H7 (cell line): ENCODE measurements at regions not wholly inside any gene's neighbourhood (a gene's known extent, or its start where the extent isn't known, plus 50 kb on each side); places are given as distances from the start of the nearest gene placed in this dataset.

Experiments
- DNase-seq: peaks from one replicate; pipeline ENCODE4 v3.0.0; 2012
- H3K27me3 ChIP-seq: 2 replicates; pipeline ENCODE4 v1.6.0; 2011; ENCODE audit warnings: mild to moderate bottlenecking, low read length; ENCODE audit not compliant: control insufficient read depth, insufficient read depth
- H3K36me3 ChIP-seq: replicated peaks from 2 replicates; pipeline ENCODE4 v1.5.1; 2011; ENCODE audit warnings: low read length; ENCODE audit not compliant: control insufficient read depth, insufficient read depth
- H3K4me3 ChIP-seq: 2 replicates; pipeline ENCODE4 v1.5.1; 2011; ENCODE audit warnings: low read depth, mild to moderate bottlenecking, control low read depth, low read length, moderate library complexity; ENCODE audit not compliant: insufficient read depth

- DNase-seq: no peak
- H3K4me3 ChIP-seq: no peak overlapping the region
- no peaks in the 10 kb centered on the region for H3K36me3 ChIP-seq
- H3K27me3 ChIP-seq: no peaks in the 10 kb centered on the region
Measured at GRCh38 chr3:82080261-82080660, 318.8 kb upstream of the GBE1 start.

GRCh38 chr3:82079335-82079890 lies 318.0 kb upstream of the GBE1 start:
- Histone ChIP-seq H3K27me3 (no peaks in the 10 kb centered on the region), H3K36me3 (no peaks in the 10 kb centered on the region), H3K4me3 (no peak overlapping the region)
- DNase-seq: no peak

GRCh38 chr3:82078246-82078645 lies 316.8 kb upstream of the GBE1 start:
- H3K36me3 ChIP-seq: no peaks in the 10 kb centered on the region
- no peak overlapping the region for H3K4me3 ChIP-seq
- no peaks in the 10 kb centered on the region for H3K27me3 ChIP-seq
- DNase-seq: no peak

GRCh38 chr3:82067420-82067819 lies 306.0 kb upstream of the GBE1 start:
- Histone ChIP-seq H3K27me3 (no peaks in the 10 kb centered on the region), H3K36me3 (no peaks in the 10 kb centered on the region), H3K4me3 (no peak overlapping the region)
- no peak for DNase-seq

- DNase-seq: no peak
- no peaks in the 10 kb centered on the region for H3K36me3 ChIP-seq
- no peak overlapping the region for H3K4me3 ChIP-seq
- no peaks in the 10 kb centered on the region for H3K27me3 ChIP-seq
Measured at GRCh38 chr3:82058809-82059208, 297.4 kb upstream of the GBE1 start.

- DNase-seq: no peak
- H3K27me3 ChIP-seq: no peaks in the 10 kb centered on the region
- H3K4me3 ChIP-seq: no peak overlapping the region
- H3K36me3 ChIP-seq: no peaks in the 10 kb centered on the region
Measured at GRCh38 chr3:82055792-82056191, 294.3 kb upstream of the GBE1 start.

- Histone ChIP-seq H3K27me3 (no peaks in the 10 kb centered on the region), H3K36me3 (no peaks in the 10 kb centered on the region), H3K4me3 (no peak overlapping the region)
- DNase-seq: no peak
Measured at GRCh38 chr3:82054849-82055248, 293.4 kb upstream of the GBE1 start.

GRCh38 chr3:82053236-82053635 lies 291.8 kb upstream of the GBE1 start:
- Histone ChIP-seq H3K36me3 (no peaks in the 10 kb centered on the region), H3K4me3 (no peak overlapping the region)
- DNase-seq: no peak

GRCh38 chr3:82050382-82050781 lies 288.9 kb upstream of the GBE1 start:
- no peaks in the 10 kb centered on the region for H3K27me3 ChIP-seq
- H3K4me3 ChIP-seq: no peak overlapping the region
- H3K36me3 ChIP-seq: no peaks in the 10 kb centered on the region
- DNase-seq: no peak

More at GRCh38 chr3:82053236-82053635, 291.8 kb upstream of the GBE1 start:
- no peaks in the 10 kb centered on the region for H3K27me3 ChIP-seq

GRCh38 chr3:82048711-82049110 lies 287.3 kb upstream of the GBE1 start:
- H3K4me3 ChIP-seq: no peak overlapping the region

GRCh38 chr3:82044930-82045705 lies 283.7 kb upstream of the GBE1 start:
- Histone ChIP-seq H3K36me3 (no peaks in the 10 kb centered on the region), H3K4me3 (no peak overlapping the region), H3K27me3 (no peaks in the 10 kb centered on the region)
- DNase-seq: no peak

More at GRCh38 chr3:82048711-82049110, 287.3 kb upstream of the GBE1 start:
- no peaks in the 10 kb centered on the region for H3K27me3 ChIP-seq
- no peaks in the 10 kb centered on the region for H3K36me3 ChIP-seq
- DNase-seq: no peak

GRCh38 chr3:82038556-82038955 lies 277.1 kb upstream of the GBE1 start:
- Histone ChIP-seq H3K4me3 (no peak overlapping the region), H3K27me3 (no peaks in the 10 kb centered on the region), H3K36me3 (no peaks in the 10 kb centered on the region)
- no peak for DNase-seq

- no peak for DNase-seq
- H3K27me3 ChIP-seq: no peaks in the 10 kb centered on the region
- H3K36me3 ChIP-seq: no peaks in the 10 kb centered on the region
- H3K4me3 ChIP-seq: no peak overlapping the region
Measured at GRCh38 chr3:82033186-82033585, 271.7 kb upstream of the GBE1 start.

- H3K27me3 ChIP-seq: no peaks in the 10 kb centered on the region
- H3K4me3 ChIP-seq: no peak overlapping the region
- no peaks in the 10 kb centered on the region for H3K36me3 ChIP-seq
Measured at GRCh38 chr3:82031596-82031995, 270.2 kb upstream of the GBE1 start.

GRCh38 chr3:82030916-82031315 lies 269.5 kb upstream of the GBE1 start:
- DNase-seq: no peak
- Histone ChIP-seq H3K27me3 (no peaks in the 10 kb centered on the region), H3K36me3 (no peaks in the 10 kb centered on the region), H3K4me3 (no peak overlapping the region)

More at GRCh38 chr3:82031596-82031995, 270.2 kb upstream of the GBE1 start:
- DNase-seq: no peak
